Hypothalamus (tissue), 51 donors: ENCODE measurements at regions not wholly inside any gene's neighbourhood (a gene's known extent, or its start where the extent isn't known, plus 50 kb on each side); places are given as distances from the start of the nearest gene placed in this dataset.
A peak's percentile ranks its signal among the peaks of the same experiment; 100 is the strongest.
"Not testable (repeated sequence)": the region's sequence is repeated elsewhere in the genome, so short reads cannot be mapped to it uniquely, and the experiment has no call there.

ENCODE experiments used
- DNase-seq, 51 donors: peaks; one replicate each; lab custom pipeline; 2025; lab: John Stamatoyannopoulos, UW

DNA sequence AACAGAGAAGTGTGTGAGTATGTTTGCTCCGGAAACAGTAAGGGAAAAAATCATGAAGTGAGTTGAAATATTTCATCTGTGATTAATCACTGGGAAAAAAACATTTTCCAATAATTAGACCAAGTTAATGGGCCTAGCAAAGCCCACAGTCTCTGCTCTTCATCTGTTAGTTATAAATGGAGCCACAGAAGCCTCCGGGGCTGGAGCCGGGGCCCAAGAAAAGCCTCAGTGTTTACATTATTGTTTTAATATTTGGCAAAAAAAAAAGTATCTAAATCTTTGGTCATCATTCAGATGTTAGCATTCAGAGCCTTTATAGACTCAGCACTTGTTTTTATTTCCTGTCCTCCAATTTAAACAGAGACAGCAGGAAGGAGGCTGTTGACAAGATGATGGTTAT, 115.0 kb downstream of the UBE2U start:
- no peak for DNase-seq

DNA sequence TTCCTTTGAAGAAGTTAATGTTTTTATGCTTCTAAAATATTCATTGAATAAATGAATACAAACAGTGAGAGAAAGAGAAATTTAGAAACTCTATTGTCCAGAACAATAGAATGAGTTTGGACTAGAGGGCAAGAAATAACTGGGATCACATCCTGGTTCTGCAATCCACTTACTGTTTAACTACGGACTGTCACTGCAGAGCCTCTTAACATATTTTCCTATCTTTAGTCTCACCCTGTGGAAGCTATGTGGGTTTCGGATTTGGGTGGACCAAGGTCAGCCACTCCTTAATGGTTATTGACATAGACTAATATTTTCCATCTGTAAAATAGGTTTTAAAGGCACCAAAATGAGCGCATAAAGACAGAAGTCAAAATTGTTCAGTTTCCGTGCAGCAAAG, 116.6 kb downstream of the UBE2U start:
- no peak for DNase-seq

DNA sequence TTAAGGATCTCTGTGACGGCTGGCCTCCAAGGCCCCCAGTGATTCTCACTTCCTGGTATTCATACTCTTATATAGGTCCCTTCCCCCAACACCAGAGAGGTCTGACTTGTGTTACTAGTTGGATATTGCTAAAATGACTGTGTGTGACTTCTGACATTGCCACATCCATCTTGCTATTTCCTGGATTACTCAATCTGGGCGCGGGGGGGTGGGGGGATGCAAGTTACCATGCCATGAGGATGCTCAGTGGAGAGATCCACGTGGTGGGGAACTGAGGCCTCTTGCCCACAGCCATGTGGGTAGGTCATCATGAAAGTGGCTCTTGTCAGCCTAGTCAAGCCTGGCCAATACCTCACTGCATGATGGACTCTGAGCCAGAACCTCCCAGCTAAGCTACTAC, 117.0 kb downstream of the UBE2U start:
- DNase-seq: no peak

DNA sequence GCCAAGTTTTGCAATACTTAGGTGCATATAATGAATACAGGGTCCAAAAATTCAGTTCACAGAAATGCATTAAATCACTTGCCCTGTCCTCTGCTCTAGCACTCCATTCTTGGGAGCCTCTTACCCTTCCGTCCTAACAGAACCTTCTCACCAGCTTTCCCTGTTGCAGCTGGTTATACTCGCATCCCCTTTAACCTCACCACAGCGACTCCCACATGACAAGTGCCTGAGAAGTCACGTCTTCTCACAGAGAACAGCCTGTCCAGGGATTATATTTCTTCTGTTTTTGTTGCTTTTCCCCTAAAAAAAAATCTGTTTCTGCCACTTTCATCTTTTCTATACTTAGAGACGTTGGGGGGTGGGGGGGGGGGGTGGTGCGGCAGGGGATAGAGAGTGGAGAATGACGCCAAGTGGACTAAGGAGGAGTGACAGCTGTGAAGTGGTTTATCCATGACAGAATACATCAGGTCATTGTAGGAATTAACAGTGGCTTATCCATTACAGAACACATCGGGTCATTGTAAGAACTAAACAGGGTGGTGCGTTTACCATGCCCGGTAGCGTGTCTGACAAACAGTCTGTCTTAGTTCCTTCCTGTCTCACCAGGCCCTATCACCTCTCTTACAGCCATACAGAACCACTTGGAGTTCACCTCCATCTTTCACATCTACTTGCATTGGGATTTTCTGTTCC, 117.6 kb downstream of the UBE2U start:
- no peak for DNase-seq

DNA sequence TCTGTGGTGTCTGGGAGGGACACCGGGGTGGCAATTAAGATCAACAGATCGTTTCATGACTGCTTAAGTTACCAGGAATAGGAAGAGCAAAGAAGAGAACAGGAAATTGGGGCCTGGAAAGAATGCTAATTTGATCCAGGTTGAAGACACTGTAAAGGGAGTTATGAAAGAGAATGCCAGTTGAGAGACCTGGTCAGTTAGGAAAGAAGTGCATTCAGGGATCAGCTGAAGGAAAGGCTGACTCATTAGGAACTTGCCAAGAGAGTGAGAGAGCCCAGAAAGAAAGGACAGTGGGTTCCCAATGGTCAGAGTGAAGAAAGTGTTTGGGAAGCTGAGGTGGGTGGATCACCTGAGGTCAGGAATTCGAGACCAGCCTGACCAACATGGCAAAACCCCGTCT, 119.6 kb downstream of the UBE2U start:
- no peak for DNase-seq

DNA sequence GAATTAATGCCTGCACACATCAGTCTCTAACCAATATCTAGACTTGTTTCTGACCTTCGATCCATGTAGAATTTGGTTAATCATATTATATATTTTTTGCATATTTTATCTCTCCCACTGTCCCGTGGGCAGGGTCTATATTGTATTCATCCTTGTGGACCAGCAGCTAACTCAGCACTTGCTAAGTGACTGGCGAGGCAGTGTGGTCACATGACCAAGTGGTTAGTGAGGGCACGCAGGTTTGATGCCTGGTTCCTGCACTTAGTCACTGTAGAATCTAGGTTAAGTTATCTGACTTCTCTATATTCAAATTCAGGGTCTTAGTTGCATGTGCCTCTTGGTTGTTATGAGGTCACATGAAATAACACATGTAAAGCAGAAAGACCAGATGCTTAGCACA, 120.5 kb downstream of the UBE2U start:
- DNase-seq: no peak

DNA sequence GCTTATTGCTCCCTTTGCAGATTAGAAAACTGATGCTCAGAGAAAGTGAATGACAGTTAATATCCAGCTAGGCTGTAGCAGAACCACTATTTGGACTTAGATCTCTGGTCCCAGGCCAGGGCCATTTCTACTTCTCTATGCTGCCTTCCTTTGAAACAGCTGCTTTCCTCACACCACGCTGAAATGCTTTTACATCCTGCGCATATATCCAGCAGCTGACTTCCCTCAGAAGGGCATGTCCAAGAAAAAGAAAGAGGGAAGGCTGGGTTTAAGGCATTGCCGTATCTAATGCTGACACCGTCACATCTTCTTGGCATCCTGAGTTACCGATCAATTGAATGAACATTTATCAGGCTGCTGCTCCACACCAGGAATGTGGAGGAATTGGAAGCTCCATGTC, 122.4 kb downstream of the UBE2U start:
- DNase-seq: no peak

DNA sequence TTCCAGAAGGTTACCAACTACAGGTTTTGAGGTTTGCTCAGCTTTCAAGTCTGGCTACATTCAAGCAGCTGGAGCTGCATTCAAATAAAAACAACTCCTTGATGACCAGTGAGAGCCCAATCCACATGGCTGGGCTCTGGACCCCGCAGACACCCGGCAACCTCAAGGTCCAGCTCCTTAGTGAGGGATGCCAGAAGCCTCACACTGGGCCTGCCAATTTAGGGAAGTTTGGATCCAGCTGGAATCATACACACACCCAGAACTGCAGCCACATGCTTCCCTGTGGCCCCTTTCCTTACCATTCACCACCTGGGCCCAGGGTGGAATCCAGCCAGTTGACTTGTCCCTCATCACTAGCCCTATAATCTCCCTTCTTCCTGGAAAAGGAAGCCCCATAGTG, 123.7 kb downstream of the UBE2U start:
- no peak for DNase-seq

DNA sequence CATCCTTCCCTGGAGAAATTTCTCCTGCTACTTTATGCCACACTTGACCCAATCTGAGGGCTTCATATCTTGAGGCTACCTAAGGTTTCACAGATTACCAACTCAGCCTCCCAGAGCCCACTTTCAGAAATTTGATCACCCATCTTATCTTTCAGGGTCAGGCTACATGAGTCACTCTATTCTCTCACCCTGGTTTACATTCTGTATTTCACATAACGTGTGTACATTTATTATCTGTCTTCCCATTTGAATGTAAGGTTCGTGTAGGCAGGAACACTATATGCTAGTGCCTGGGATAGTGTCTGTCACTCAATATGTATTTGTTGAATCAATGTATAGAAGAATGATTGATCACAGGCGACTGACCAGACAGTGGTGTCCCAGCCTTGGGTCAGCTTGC, 124.8 kb downstream of the UBE2U start:
- DNase-seq: no peak

DNA sequence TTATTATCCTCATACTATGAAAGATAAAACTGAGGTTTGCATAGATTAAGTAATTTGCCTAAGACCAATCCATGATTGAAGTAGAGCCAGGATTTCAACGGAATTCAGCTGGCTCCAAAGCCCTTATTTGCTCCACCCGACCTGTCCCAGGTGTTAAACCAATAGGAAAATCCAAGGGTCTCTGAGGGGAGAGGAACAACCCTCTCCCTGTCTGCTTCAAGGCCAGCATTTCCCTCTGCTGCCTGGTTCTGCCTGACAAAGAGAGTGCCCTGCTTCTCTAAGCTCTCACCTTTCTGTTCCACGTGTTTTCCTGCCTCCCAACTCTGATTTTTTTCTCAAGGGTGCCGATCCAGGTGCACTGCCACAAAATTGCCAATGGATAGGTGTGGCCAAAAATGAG, 127.4 kb downstream of the UBE2U start:
- DNase-seq: no peak

DNA sequence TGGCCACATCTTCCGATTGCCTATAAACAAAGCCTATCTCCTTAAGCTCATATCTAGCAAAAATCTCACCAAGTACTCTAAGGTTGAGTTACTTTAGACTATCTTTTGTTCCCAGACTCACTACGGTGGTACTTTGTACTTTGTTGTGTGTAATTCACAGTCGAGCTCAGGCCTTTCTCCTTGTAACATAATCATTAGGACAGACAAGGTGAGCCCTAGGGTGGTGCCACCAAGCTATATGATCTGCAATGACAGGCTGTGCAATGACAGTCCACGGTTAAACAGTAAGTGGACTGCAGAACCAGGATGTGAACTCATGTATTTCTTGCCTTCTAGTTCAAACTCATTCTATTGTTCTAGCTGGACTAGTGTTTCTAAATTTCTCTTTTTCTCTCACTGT, 132.2 kb downstream of the UBE2U start:
- no peak for DNase-seq

DNA sequence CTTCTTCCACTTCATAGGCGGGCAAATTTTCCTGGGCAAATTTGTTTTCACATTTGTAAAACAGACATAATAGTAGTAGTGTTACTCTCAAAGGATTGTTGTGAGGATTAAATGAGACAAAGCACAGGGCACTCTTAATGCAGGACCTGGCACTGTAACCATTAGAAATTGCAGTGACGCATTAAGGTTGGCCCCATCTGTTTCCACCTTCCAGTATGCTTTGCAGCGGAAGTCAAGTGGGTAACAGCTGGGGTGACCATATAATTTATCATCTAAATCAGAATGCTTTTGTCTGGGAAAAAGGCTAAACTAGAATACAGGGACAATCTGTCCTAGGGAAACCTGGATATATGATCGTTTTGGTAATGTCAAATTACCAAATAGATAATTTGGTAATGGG, 132.5 kb upstream of the CACHD1 start:
- no peak for DNase-seq

DNA sequence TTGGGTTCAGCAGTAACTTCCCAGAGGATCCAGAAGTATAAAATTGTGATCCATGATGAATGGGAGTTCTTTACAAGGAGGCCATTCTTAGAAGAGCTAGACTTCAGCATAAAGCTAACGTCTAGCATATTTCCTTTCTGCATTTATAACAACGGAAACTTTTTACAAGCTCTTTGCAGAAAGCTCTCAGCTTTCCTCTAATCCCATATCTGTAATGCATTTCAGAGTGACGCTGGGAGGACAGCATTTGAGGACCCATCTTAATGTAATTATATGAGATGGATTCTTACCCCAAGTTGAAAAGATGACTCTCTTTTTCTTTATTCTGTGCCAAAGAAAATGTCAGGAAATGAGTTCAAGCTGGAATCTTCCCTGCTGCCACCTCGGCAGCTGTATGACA, 132.0 kb upstream of the CACHD1 start:
- DNase-seq: no peak

DNA sequence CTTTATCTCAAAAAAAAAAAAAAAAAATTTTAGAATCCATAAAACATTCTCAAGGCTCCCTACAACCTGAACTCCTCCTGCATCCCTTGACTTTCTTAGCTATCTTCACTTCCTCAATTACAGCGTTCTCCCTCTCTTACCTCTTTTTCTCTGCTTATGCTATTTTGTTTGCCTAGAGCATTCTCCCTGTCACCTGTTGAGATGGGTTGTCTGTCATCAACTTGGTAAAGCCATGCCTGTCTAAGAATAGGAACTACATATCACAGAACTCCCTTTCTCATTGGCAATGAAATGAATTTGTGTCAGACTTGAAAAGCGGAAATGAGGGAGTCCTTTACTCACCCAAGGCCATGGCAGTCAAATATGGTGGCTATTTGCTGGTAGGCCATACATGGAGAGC, 129.6 kb upstream of the CACHD1 start:
- no peak for DNase-seq

DNA sequence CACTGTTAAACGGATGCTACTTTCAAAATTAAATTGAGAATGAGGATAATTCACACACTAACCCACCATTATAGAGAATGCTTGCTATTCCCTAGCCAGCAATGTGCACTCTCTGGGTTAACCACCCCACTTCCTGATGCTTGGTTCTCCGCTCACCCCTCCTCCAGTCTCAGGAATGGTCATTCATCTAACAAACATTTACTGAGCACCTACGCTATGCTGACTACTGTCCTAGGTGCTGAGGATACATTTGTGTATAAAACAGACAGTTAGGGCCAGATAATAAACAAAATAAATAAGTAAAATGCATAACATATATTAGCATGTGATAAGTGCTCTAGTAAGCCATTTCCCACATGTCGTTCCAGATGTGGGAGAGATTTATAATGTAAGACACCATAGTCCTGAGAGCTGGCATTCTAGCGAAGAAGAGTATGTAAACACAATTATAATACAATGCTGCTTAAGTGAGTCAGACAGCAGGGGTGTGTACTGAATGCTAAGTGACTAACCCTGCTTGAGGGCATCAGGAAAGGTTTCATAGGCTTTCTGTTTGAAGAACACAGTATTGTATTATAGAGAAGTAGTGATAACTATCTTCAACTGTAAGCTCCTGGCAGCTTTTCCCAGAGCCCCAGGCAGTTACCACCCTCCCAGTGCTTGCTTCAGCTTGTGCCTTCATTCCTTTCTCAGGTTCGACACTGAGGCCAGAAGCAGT, 126.7 kb upstream of the CACHD1 start:
- peak in 1 of 51 donors; percentile 5 for DNase-seq

DNA sequence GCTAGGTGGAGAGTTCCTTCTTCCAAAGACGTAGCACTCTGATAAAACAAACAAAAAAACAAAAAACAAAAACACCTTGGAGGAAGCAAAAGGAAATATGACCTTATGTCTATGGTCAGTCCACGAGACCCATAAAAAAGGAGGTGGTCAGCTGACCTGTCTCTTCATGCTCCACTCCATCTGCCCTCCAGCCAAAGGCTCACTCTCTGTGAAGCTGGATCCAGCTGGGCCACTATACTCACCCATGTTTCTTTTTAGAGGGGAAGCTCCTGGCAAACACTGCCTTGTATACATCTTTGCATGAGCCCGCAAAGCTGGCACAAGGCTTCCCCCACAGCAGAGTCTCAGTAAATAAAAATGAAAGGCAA, 126.1 kb upstream of the CACHD1 start:
- DNase-seq: no peak

DNA sequence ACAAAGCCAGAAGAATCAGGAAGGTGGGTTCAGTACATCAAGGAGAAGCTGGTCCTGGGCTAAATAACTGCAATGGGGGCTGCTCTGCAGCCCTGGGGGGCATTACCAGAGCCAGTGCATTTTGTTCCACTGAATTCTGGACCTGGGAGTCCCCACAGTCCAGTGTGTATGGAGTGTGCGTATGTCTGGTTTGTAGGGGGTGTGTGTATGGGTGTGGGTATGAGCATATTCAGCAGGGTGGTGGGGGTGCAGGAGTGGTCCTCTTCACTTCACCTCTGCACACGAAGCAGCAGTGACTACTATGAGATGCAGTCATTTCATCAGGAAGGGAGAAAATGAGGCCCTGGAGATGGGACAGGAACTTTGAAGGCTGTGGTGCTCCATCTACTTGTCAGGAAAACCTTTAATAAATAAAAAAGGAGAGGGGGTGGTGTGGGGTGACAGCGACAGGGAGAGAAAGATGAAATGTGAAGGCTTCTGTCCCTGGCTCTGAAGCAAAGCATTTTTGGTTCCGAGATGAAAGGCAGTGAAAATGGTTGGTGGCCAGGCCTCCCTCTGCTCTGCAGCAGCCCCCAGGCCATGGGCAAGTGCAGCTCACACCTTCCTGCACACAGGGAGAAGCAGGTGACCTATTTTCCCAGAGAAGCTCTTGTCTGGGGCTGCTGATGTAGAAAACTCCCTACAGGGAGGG, 121.5 kb upstream of the CACHD1 start:
- no peak for DNase-seq

DNA sequence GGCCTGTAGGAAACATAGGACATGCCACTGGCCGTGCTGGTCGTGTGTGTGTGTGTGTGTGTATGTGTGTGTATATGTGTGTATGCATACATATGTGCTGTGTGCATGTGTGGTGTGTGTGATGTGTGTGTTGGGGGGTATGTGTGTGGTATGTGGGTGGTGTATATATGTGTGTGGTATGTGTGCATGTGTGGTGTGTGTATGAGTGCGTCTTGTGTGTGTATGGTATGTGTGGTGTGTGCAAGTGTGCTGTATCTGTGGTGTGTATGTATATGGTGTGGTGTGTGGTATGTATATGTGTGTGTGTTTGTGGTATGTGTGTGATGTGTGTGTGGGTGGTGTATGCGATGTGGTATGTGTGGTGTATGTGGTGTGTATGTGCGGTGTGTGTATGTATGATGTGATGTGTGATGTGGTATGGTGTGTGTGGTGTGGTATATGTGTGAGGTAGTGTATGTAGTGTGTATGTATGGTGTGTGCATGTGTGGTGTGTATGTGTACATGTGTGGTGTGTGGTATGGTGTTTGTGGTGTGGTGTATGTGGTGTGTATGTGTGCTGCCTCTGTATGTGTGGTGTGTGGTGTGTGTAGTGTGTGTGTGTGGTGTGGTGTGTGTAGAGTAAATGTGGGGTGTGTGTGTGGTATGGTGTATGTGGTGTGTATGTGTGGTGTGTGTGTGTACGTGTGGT, 120.8 kb upstream of the CACHD1 start:
- no peak for DNase-seq

DNA sequence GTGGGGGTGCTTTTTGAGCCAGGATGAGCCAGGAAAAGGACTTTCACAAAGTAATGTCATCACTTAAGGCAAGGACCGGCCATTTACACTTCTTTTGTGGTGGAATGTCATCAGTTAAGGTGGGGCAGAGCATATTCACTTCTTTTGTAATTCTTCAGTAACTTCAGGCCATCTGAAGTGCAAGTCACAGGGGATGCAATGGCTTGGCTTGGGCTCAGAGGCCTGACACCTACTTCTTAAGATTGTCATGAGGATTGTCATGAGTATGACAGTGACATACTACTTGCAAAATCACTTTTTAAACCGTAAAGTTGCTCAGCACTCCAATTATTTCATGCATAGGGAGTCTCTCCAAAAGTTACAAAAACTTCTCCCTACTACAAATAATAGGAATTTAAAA, 114.4 kb upstream of the CACHD1 start:
- not testable (repeated sequence) for DNase-seq

DNA sequence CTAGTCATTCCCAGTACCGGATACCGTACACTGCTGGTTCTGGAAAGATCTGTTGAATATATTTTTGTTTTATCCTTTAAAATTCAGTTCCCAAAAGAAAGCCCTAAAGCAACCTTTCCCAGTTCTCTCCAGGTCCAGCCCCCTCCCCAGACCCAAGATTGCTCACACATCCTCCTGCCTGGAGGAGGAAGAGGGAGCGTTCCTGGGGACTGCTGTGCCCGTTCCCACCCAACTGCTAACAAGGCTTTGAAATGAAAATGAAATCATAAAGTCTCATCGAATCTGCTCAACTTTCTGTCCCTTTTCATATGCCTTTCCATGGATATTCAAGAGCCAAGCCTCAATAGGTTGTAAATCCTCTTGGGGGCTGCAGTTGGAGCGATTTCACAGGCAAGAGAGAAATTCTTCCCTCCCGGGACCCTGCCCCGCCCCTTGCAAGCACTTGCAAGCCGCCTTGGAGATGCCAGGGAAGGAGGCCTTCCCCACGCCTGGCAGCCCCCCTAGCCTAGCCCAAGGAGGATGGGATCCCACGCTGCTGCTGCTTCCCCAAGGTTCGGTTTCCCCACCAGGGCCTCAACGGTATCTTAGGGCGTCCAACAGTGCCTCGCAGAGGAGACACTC, 113.2 kb upstream of the CACHD1 start:
- DNase-seq: no peak

DNA sequence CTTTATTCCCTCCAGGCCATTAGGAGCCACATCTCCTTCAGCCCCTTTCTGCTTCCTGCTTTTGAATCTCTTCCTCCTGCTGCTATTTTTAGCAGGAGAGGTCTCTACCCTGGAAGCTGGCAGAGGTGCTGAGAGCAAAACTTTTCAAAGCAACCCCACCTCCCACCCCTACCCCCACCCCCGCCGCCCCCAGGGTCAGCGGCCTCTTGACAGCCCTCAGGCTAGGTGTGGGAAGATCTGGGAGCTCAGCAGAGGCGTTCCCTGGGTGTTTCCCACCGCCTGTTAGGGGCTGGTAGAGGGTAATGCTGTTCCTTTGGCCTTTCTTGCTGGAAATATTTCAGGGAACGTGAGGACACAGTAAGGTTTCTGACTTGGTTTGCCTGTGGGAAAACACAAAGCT, 112.5 kb upstream of the CACHD1 start:
- DNase-seq: no peak
